ENCODE measurements at regions not wholly inside any gene's neighbourhood (a gene's known extent, or its start where the extent isn't known, plus 50 kb on each side); places are given as distances from the start of the nearest gene placed in this dataset.
A peak's percentile ranks its signal among the peaks of the same experiment; 100 is the strongest.

DNA sequence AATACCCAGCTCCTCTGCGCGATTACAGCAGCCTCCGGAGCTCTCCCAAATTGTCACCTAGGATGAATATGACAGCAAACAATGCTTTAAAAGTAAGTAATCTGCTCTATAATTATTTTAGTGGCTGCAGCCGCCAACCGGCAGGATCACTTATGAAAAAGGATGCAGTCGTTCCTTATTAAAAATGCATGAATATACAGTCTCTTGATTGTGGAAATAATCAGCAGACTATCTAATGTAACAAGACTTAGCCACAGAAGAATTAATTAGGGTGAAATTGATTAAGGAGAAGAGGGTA, 50.6 kb upstream of the CALM2 start:
- Histone ChIP-seq H3K27ac (peak overlapping the region; percentile 70), H3K4me3 (no peak overlapping the region), H3K36me3 (ENCODE audit: insufficient read depth in 1 of 2, low read depth in 1 of 2) (no peaks in the 10 kb centered on the region), H3K4me1 (peaks cover 45% of the 10 kb centered on the region), H3K27me3 (ENCODE audit: insufficient read depth in 3 of 3, low read length in 2 of 3) (no peaks in the 10 kb centered on the region), H3K9me3 (no peaks in the 10 kb centered on the region)
- 58 to 83% (median 62%) methylated on average over 6 of the region's 6 CpGs for WGBS, 3 donors
- ATAC-seq (no peak), DNase-seq (no peak)
- intact Hi-C loops (cut with DNase I) = loop anchor here in 1 of 2 donors (5.0 kb wide), 3 partner anchors 45 to 210 kb away; no protein-coding TSS in a partner anchor
- TF ChIP-seq, protein P1, sequence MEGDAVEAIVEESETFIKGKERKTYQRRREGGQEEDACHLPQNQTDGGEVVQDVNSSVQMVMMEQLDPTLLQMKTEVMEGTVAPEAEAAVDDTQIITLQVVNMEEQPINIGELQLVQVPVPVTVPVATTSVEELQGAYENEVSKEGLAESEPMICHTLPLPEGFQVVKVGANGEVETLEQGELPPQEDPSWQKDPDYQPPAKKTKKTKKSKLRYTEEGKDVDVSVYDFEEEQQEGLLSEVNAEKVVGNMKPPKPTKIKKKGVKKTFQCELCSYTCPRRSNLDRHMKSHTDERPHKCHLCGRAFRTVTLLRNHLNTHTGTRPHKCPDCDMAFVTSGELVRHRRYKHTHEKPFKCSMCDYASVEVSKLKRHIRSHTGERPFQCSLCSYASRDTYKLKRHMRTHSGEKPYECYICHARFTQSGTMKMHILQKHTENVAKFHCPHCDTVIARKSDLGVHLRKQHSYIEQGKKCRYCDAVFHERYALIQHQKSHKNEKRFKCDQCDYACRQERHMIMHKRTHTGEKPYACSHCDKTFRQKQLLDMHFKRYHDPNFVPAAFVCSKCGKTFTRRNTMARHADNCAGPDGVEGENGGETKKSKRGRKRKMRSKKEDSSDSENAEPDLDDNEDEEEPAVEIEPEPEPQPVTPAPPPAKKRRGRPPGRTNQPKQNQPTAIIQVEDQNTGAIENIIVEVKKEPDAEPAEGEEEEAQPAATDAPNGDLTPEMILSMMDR (IDR thresholded peaks at IDR 0.05) = no peak

DNA sequence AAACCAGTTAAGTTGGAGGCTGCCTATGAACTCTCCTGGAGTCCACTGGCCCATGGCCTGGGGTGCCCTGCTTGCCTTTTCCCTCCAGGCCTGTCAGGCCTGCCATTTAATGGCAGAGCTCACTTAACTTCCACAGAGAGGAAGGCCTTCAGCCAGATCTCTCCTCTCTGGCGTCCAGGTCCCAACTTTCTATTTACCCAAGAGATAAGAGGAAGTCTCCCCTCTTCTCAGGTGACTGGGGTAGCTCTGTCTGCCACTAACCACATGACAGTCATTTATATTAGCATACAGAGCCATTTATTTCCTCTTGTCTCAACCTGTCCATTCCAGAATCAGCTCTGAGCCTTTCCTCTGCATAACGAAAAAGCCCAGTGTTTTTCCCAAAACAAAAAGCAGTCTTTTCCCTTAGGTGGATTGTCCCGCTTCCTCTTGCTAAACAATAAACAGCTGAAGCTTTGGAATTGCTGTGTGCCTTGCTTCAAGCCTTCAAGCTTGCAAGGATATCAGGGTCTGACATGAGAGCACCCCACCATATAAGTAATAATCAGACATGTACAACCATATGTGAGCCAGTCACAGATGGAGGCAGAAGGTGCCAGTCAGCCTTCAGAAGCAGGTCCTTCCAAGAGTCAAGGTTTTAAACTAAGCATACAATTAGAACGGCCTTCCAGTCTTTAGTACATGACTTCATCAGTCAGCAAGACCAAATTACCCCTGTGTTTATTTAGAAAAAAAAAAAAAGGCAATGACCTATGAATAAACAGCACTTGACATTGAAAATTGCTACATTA, 50.0 kb upstream of the CALM2 start:
- Histone ChIP-seq H3K9me3 (no peaks in the 10 kb centered on the region), H3K27ac (peak overlapping the region; percentile 70), H3K27me3 (ENCODE audit: insufficient read depth in 3 of 3, low read length in 2 of 3) (no peaks in the 10 kb centered on the region), H3K4me1 (peaks cover 45% of the 10 kb centered on the region), H3K36me3 (ENCODE audit: insufficient read depth in 1 of 2, low read depth in 1 of 2) (no peaks in the 10 kb centered on the region), H3K4me3 (no peak overlapping the region)
- TF ChIP-seq, protein P1 (IDR thresholded peaks at IDR 0.05) = no peak
- no peak for DNase-seq
- WGBS, 3 donors = 41 to 59% (median 54%) methylated on average over 4 of the region's 4 CpGs
- peak in 2 of 4 donors; percentile 9 to 22 for ATAC-seq
- intact Hi-C loops (cut with DNase I) = loop anchor here in 1 of 2 donors (5.0 kb wide), 3 partner anchors 46 to 209 kb away; no protein-coding TSS in a partner anchor
